HepG2 (cell line): ENCODE measurements at regions not wholly inside any gene's neighbourhood (a gene's known extent, or its start where the extent isn't known, plus 50 kb on each side); places are given as distances from the start of the nearest gene placed in this dataset.

Experiments
- ATAC-seq: fragments of 200-7000 bp; cut with Tn5 transposase; 3 replicates; pipeline ENCODE4 v1.9.1; 2020; ENCODE audit warnings: mild to moderate bottlenecking, moderate library complexity
- BruUV-seq: library from RNA; stranded (reverse); fragments of 400-500 nt; replicated peaks from 2 replicates; lab custom pipeline; 2021; lab: Mats Ljungman, UMichigan
- CTCF ChIA-PET: fragments of 300-600 bp; formaldehyde crosslinking; extraction: SDS; loops from one replicate; lab custom pipeline; 2021; ENCODE audit warnings: low total read pairs, inconsistent platforms, low intra/inter-chr PET ratio; lab: Yijun Ruan, JAX
- POLR2A ChIA-PET: fragments of 350-600 bp; sonication (Branson Sonifier 250); formaldehyde crosslinking; loops from one replicate; lab custom pipeline; 2020; ENCODE audit warnings: antibody characterized with exemption, inconsistent platforms; lab: Yijun Ruan, JAX
- DNase-seq: peaks from one replicate; pipeline ENCODE4 v3.0.0-alpha.2; 2015; ENCODE audit warnings: low spot score
- FAIRE-seq: peaks from 3 replicates; lab custom pipeline; 2011; peaks lifted over from hg19 to GRCh38; lab: Jason Lieb, UNC
- H2AFZ ChIP-seq: one replicate; pipeline ENCODE4 v1.6.1; 2011; ENCODE audit warnings: low read length, inconsistent platforms
- H3K27ac ChIP-seq: fragments of 300-600 bp; 3 replicates; pipeline ENCODE4 v1.8.0; 2011; ENCODE audit warnings: mixed run types, mild to moderate bottlenecking, mixed read lengths, low read length, inconsistent platforms; ENCODE audit not compliant: insufficient read depth; ENCODE audit errors: extremely low read length
- H3K27me3 ChIP-seq, 2 experiments: fragments of 200-600 bp in 1 of 2; 2 replicates in 1 of 2; 3 replicates in 1 of 2; pipeline versions ENCODE4 v1.6.0 to v1.8.0; 2011; ENCODE audit warnings: low read length in 2 of 2, mild to moderate bottlenecking in 2 of 2, moderate library complexity in 2 of 2, inconsistent platforms in 1 of 2; ENCODE audit not compliant: insufficient read depth in 2 of 2, control insufficient read depth in 1 of 2
- H3K36me3 ChIP-seq, 2 experiments: fragments of 200-600 bp in 1 of 2; replicated peaks in 1 of 2; 2 replicates in 1 of 2; 3 replicates in 1 of 2; pipeline versions ENCODE4 v1.5.1 to v1.8.0; 2011; ENCODE audit warnings: low read length in 2 of 2, inconsistent platforms in 1 of 2; ENCODE audit not compliant: insufficient read depth in 2 of 2, control insufficient read depth in 1 of 2
- H3K4me1 ChIP-seq: 2 replicates; pipeline ENCODE4 v1.5.1; 2012; ENCODE audit warnings: low read length, inconsistent platforms; ENCODE audit not compliant: insufficient read depth
- H3K4me2 ChIP-seq: 2 replicates; pipeline ENCODE4 v1.6.0; 2011; ENCODE audit warnings: low read depth, low read length, inconsistent platforms
- H3K4me3 ChIP-seq, 3 experiments: fragments of 200-600 bp in 1 of 3; sonication (generic), shearing (Covaris generic) in 1 of 3; replicated peaks in 1 of 3; 2 replicates each; pipeline ENCODE4 v1.5.1; 2011 to 2016; ENCODE audit warnings: low read length in 3 of 3, inconsistent platforms in 2 of 3, low read depth in 2 of 3, mild to moderate bottlenecking in 2 of 3, control low read depth in 1 of 3, mixed read lengths in 1 of 3; ENCODE audit not compliant: insufficient read depth in 1 of 3
- H3K79me2 ChIP-seq: one replicate; pipeline ENCODE4 v1.6.1; 2011; ENCODE audit warnings: low read length, inconsistent platforms; ENCODE audit not compliant: insufficient read depth
- H3K9ac ChIP-seq: 2 replicates; pipeline ENCODE4 v1.6.0; 2011; ENCODE audit warnings: mild to moderate bottlenecking, low read depth, low read length, inconsistent platforms; ENCODE audit not compliant: insufficient read depth
- H3K9me3 ChIP-seq: 2 replicates; pipeline ENCODE4 v1.5.1; 2012; ENCODE audit warnings: mild to moderate bottlenecking, low read length
- H4K20me1 ChIP-seq: 2 replicates; pipeline ENCODE4 v1.6.0; 2011; ENCODE audit warnings: inconsistent platforms, mild to moderate bottlenecking, low read length, moderate library complexity; ENCODE audit not compliant: insufficient read depth
- GABPB1 ChIP-seq: IDR thresholded peaks from 2 replicates; pipeline ENCODE4 v1.6.1; 2016; ENCODE audit warnings: mild to moderate bottlenecking, missing genetic modification reagents, moderate library complexity, missing compliant biosample characterization
- KAT8 ChIP-seq: IDR thresholded peaks from 2 replicates; pipeline ENCODE4 v1.6.1; 2016; ENCODE audit warnings: missing genetic modification reagents, missing compliant biosample characterization
- KDM5B ChIP-seq: sonication (generic); formaldehyde crosslinking; IDR thresholded peaks from 2 replicates; pipeline ENCODE4 v1.4.0; 2020; ENCODE audit warnings: missing genetic modification reagents, mild to moderate bottlenecking, borderline replicate concordance
- KDM6A ChIP-seq: IDR thresholded peaks from 2 replicates; pipeline ENCODE4 v1.6.1; 2016; ENCODE audit warnings: low read depth
- NFE2L1 ChIP-seq: sonication (generic); formaldehyde crosslinking; IDR thresholded peaks from 2 replicates; pipeline ENCODE4 v1.4.0; 2020; ENCODE audit warnings: missing genetic modification reagents, mild to moderate bottlenecking, borderline replicate concordance
- NRL ChIP-seq: sonication (generic); formaldehyde crosslinking; IDR thresholded peaks from 2 replicates; pipeline ENCODE4 v1.5.0; 2020; ENCODE audit warnings: missing genetic modification reagents, mild to moderate bottlenecking, moderate library complexity, borderline replicate concordance
- RARG ChIP-seq: sonication (generic); formaldehyde crosslinking; IDR thresholded peaks from 2 replicates; pipeline ENCODE4 v1.4.0; 2020; ENCODE audit warnings: low read depth, mild to moderate bottlenecking, missing genetic modification reagents
- TBX2 ChIP-seq: sonication (generic); formaldehyde crosslinking; IDR thresholded peaks from 2 replicates; pipeline ENCODE4 v1.5.0; 2020; ENCODE audit warnings: missing genetic modification reagents, mild to moderate bottlenecking, borderline replicate concordance
- TCF7 ChIP-seq: sonication (generic); IDR thresholded peaks from 2 replicates; pipeline ENCODE4 v1.6.1; 2016; ENCODE audit warnings: antibody characterized with exemption, low read depth
- ZFP37 ChIP-seq: sonication (generic); formaldehyde crosslinking; IDR thresholded peaks from 2 replicates; pipeline ENCODE4 v1.4.0; 2020; ENCODE audit warnings: missing genetic modification reagents, borderline replicate concordance
- ZNF275 ChIP-seq: sonication (generic); formaldehyde crosslinking; IDR thresholded peaks from 2 replicates; pipeline ENCODE4 v1.8.0; 2022; ENCODE audit warnings: missing genetic modification reagents, mild to moderate bottlenecking, inconsistent platforms, borderline replicate concordance
- ZNF468 ChIP-seq: sonication (generic); formaldehyde crosslinking; IDR thresholded peaks from 2 replicates; pipeline ENCODE4 v1.8.0; 2022; ENCODE audit warnings: mild to moderate bottlenecking, moderate library complexity, missing genetic modification reagents
- ZNF782 ChIP-seq: sonication (generic); formaldehyde crosslinking; IDR thresholded peaks from 2 replicates; pipeline ENCODE4 v1.4.0; 2020; ENCODE audit warnings: missing genetic modification reagents, mild to moderate bottlenecking, borderline replicate concordance
- ZSCAN21 ChIP-seq: sonication (generic); formaldehyde crosslinking; IDR thresholded peaks from 2 replicates; pipeline ENCODE4 v1.8.0; 2022; ENCODE audit warnings: mild to moderate bottlenecking, missing genetic modification reagents, moderate library complexity, borderline replicate concordance
- WGBS: methylation state at CpG from one replicate; pipeline ENCODE4 v1.1.6; 2017; ENCODE audit warnings: low lambda C conversion rate; 5-methylcytosine and 5-hydroxymethylcytosine counted together
- in situ Hi-C: cut with HindIII; loops from 2 replicates; pipeline ENCODE4 v1.10.0; 2017; ENCODE audit warnings: low pct_unique_long_range_greater_than_20kb; ENCODE audit not compliant: extremely low pct_ligation_motif_present
- intact Hi-C: fragments of 100-400 bp; cut with micrococcal nuclease; formaldehyde crosslinking; loops from one replicate; pipeline ENCODE4 v1.10.0; 2022; ENCODE audit not compliant: unreplicated experiment

- TF ChIP-seq ZFP37 (CRISPR knock-in tag), result no peak
- TF ChIP-seq ZNF275 (CRISPR knock-in tag), result no peak
- TF ChIP-seq ZNF782 (CRISPR knock-in tag), result no peak
- TF ChIP-seq RARG (CRISPR knock-in tag), result no peak
- TF ChIP-seq ZSCAN21 (CRISPR knock-in tag), result no peak
- TF ChIP-seq TCF7, result no peak
- no peak for TF ChIP-seq NFE2L1
- TF ChIP-seq GABPB1, result no peak
- TF ChIP-seq, all 625 proteins: peak for 0
Observed at GRCh38 chr11:27934830-27935145, 173.2 kb downstream of the KIF18A start (continued).

GRCh38 chr11:27933992-27934829, 173.7 kb downstream of the KIF18A start:
- no peak overlapping the region for H3K4me2 ChIP-seq
- H3K27me3 ChIP-seq, result no peaks in the 10 kb centered on the region; a peak in 2 of 5 replicates
- DNase-seq, result no peak
- intact Hi-C loops (no loop called here), in situ Hi-C loops (no loop called here)
- H3K79me2 ChIP-seq, result no peaks in the 10 kb centered on the region
- POLR2A ChIA-PET, result no interaction called here
- no peak for FAIRE-seq
- H3K27ac ChIP-seq, result no peak overlapping the region
- no peaks in the 10 kb centered on the region for H3K36me3 ChIP-seq
- no peaks in the 10 kb centered on the region for H4K20me1 ChIP-seq
- TF ChIP-seq KDM5B (CRISPR knock-in tag), result no peak
- TF ChIP-seq ZNF468 (CRISPR knock-in tag), result no peak
- TF ChIP-seq TBX2, result no peak
- no peak for TF ChIP-seq KAT8 (CRISPR knock-in tag)
- no peak for TF ChIP-seq KDM6A (CRISPR knock-in tag)
- TF ChIP-seq NRL (CRISPR knock-in tag), result no peak
- H2AFZ ChIP-seq, result no peak overlapping the region
- no peak overlapping the region for H3K4me3 ChIP-seq
- WGBS, result 20% methylated on average over 13 of the region's 13 CpGs
- BruUV-seq, result no TSS peak
- ATAC-seq, result no peak
- no peak overlapping the region for H3K9ac ChIP-seq
- CTCF ChIA-PET, result no interaction called here
- H3K9me3 ChIP-seq, result no peaks in the 10 kb centered on the region; the same call in 1 of the 2 replicates
- H3K4me1 ChIP-seq, result no peaks in the 10 kb centered on the region
